SK-N-SH (cell line): ENCODE measurements at regions not wholly inside any gene's neighbourhood (a gene's known extent, or its start where the extent isn't known, plus 50 kb on each side); places are given as distances from the start of the nearest gene placed in this dataset.

Source experiments
- CTCF ChIA-PET: fragments of 300-600, 350-600 bp; formaldehyde crosslinking; extraction: SDS; loops from one replicate; lab custom pipeline; 2021; lab: Yijun Ruan, JAX
- POLR2A ChIA-PET: fragments of 350-600 bp; sonication (Branson Sonifier 250); formaldehyde crosslinking; extraction: SDS; loops from one replicate; lab custom pipeline; 2020; ENCODE audit warnings: antibody characterized with exemption, inconsistent platforms; lab: Yijun Ruan, JAX
- DNase-seq: peaks from one replicate; pipeline ENCODE4 v3.0.0; 2012
- H2AFZ ChIP-seq: fragments of 200-600 bp; sonication (generic); 2 replicates; pipeline ENCODE4 v1.8.1; 2016; ENCODE audit warnings: antibody characterized with exemption, mild to moderate bottlenecking, low read depth
- H3F3A ChIP-seq: fragments of 200-600 bp; sonication (generic); replicated peaks from 2 replicates; pipeline ENCODE3; 2016; ENCODE audit warnings: antibody characterized with exemption, mild to moderate bottlenecking; ENCODE audit not compliant: insufficient read depth
- H3K27ac ChIP-seq, 2 experiments: fragments of 200-500 bp in 1 of 2; fragments of 200-600 bp in 1 of 2; sonication (Bioruptor generic) in 1 of 2; sonication (generic), shearing (Covaris generic) in 1 of 2; 2 replicates each; pipeline versions ENCODE4 v1.5.1 to v1.6.1; 2014 to 2016; ENCODE audit warnings: low read depth in 2 of 2, inconsistent platforms in 1 of 2, low read length in 1 of 2, mild to moderate bottlenecking in 1 of 2, mixed read lengths in 1 of 2
- H3K27me3 ChIP-seq: fragments of 200-600 bp; sonication (generic), shearing (Covaris generic); 2 replicates; pipeline ENCODE4 v1.6.1; 2016; ENCODE audit warnings: mixed run types; ENCODE audit not compliant: insufficient read depth
- H3K36me3 ChIP-seq, 2 experiments: fragments of 200-500 bp in 1 of 2; fragments of 200-600 bp in 1 of 2; sonication (Bioruptor generic) in 1 of 2; sonication (generic) in 1 of 2; replicated peaks in 1 of 2; 2 replicates each; pipeline versions ENCODE3 to v1.5.1; 2014 to 2016; ENCODE audit warnings: low read length in 1 of 2, mild to moderate bottlenecking in 1 of 2; ENCODE audit not compliant: insufficient read depth in 2 of 2, control insufficient read depth in 1 of 2
- H3K4me1 ChIP-seq, 2 experiments: fragments of 200-500 bp in 1 of 2; fragments of 200-600 bp in 1 of 2; sonication (Bioruptor generic) in 1 of 2; sonication (generic), shearing (Covaris generic) in 1 of 2; 2 replicates each; pipeline versions ENCODE4 v1.5.1 to v1.6.1; 2014 to 2016; ENCODE audit warnings: low read depth in 1 of 2, low read length in 1 of 2, mixed run types in 1 of 2; ENCODE audit not compliant: insufficient read depth in 2 of 2, control insufficient read depth in 1 of 2
- H3K4me2 ChIP-seq: fragments of 200-600 bp; sonication (generic), shearing (Covaris generic); 2 replicates; pipeline ENCODE4 v1.6.1; 2017; ENCODE audit warnings: mixed run types
- H3K4me3 ChIP-seq, 2 experiments: fragments of 200-500 bp in 1 of 2; fragments of 200-600 bp in 1 of 2; sonication (Bioruptor generic) in 1 of 2; sonication (generic), shearing (Covaris generic) in 1 of 2; 2 replicates each; pipeline versions ENCODE4 v1.5.1 to v1.8.1; 2014 to 2016; ENCODE audit warnings: low read depth in 2 of 2, inconsistent platforms in 1 of 2, low read length in 1 of 2, mild to moderate bottlenecking in 1 of 2, mixed read lengths in 1 of 2, moderate library complexity in 1 of 2
- H3K79me2 ChIP-seq: fragments of 200-600 bp; sonication (generic); 2 replicates; pipeline ENCODE4 v1.8.1; 2017; ENCODE audit warnings: mild to moderate bottlenecking; ENCODE audit not compliant: insufficient read depth
- H3K9ac ChIP-seq: fragments of 200-600 bp; sonication (generic); 2 replicates; pipeline ENCODE4 v1.6.1; 2017; ENCODE audit warnings: mixed run types
- H3K9me2 ChIP-seq: fragments of 200-600 bp; sonication (generic); 2 replicates; pipeline ENCODE4 v1.6.1; 2017; ENCODE audit warnings: mixed run types
- H3K9me3 ChIP-seq: fragments of 200-600 bp; sonication (generic); 2 replicates; pipeline ENCODE4 v1.6.1; 2017; ENCODE audit warnings: mixed run types, mild to moderate bottlenecking, moderate library complexity
- H4K20me1 ChIP-seq: fragments of 200-600 bp; sonication (generic); 2 replicates; pipeline ENCODE4 v1.6.1; 2017; ENCODE audit warnings: mild to moderate bottlenecking, mixed run types; ENCODE audit not compliant: insufficient read depth
- CTCF ChIP-seq: fragments of 200-600 bp; sonication (generic); IDR thresholded peaks from 2 replicates; pipeline ENCODE4 v1.6.1; 2017; ENCODE audit warnings: antibody characterized with exemption, mild to moderate bottlenecking, moderate library complexity
- ELF1 ChIP-seq: IDR thresholded peaks from 2 replicates; pipeline ENCODE4 v1.4.0; 2012
- EZH2phosphoT487 ChIP-seq: fragments of 200-600 bp; sonication (generic); IDR thresholded peaks from 2 replicates; pipeline ENCODE4 v1.6.1; 2017; ENCODE audit warnings: low read depth, mixed run types, mild to moderate bottlenecking, antibody characterized with exemption, moderate library complexity, borderline replicate concordance
- FOXJ3 ChIP-seq: sonication (generic); formaldehyde crosslinking; IDR thresholded peaks from 2 replicates; pipeline ENCODE4 v1.5.1; 2020; ENCODE audit warnings: mild to moderate bottlenecking, missing genetic modification reagents
- FOXM1 ChIP-seq: IDR thresholded peaks from 2 replicates; pipeline ENCODE4 v1.4.0; 2012; ENCODE audit warnings: low read depth, mild to moderate bottlenecking
- GATA2 ChIP-seq: sonication (generic); formaldehyde crosslinking; IDR thresholded peaks from 2 replicates; pipeline ENCODE4 v1.5.0; 2020; ENCODE audit warnings: mild to moderate bottlenecking, missing genetic modification reagents
- IRF3 ChIP-seq: fragments of 150-350 bp; IDR thresholded peaks from 2 replicates; pipeline ENCODE4 v1.6.1; 2016; ENCODE audit warnings: mild to moderate bottlenecking, low read depth, low read length
- JUND ChIP-seq: IDR thresholded peaks from 2 replicates; pipeline ENCODE4 v1.4.0; 2012
- MEF2A ChIP-seq: IDR thresholded peaks from 2 replicates; pipeline ENCODE4 v1.4.0; 2012; ENCODE audit warnings: low read depth, borderline replicate concordance
- MXI1 ChIP-seq: IDR thresholded peaks from 2 replicates; pipeline ENCODE4 v1.6.1; 2012; ENCODE audit warnings: mild to moderate bottlenecking, low read depth, low read length, improper control_type of control experiment
- NFIC ChIP-seq: IDR thresholded peaks from 2 replicates; pipeline ENCODE4 v1.4.0; 2012; ENCODE audit warnings: borderline replicate concordance
- NRF1 ChIP-seq: IDR thresholded peaks from 2 replicates; pipeline ENCODE4 v1.6.1; 2012; ENCODE audit warnings: low read depth, mild to moderate bottlenecking, low read length
- POLR2AphosphoS5 ChIP-seq: IDR thresholded peaks from 2 replicates; pipeline ENCODE4 v1.6.1; 2012; ENCODE audit warnings: low read depth, low read length
- RCOR1 ChIP-seq: fragments of 150-350 bp; IDR thresholded peaks from 2 replicates; pipeline ENCODE4 v1.6.1; 2017; ENCODE audit warnings: antibody characterized with exemption, low read length
- SIN3A ChIP-seq: IDR thresholded peaks from 2 replicates; pipeline ENCODE4 v1.6.1; 2012; ENCODE audit warnings: low read depth, mild to moderate bottlenecking, low read length, moderate library complexity, borderline replicate concordance
- SMC3 ChIP-seq: IDR thresholded peaks from 2 replicates; pipeline ENCODE4 v1.6.1; 2012; ENCODE audit warnings: low read depth, low read length, improper control_type of control experiment
- TEAD4 ChIP-seq: IDR thresholded peaks from 2 replicates; pipeline ENCODE4 v1.4.0; 2012; ENCODE audit warnings: mild to moderate bottlenecking, borderline replicate concordance; ENCODE audit not compliant: insufficient read depth
- USF2 ChIP-seq: fragments of 150-350 bp; IDR thresholded peaks from 2 replicates; pipeline ENCODE4 v1.6.1; 2017; ENCODE audit warnings: antibody characterized with exemption, low read length, low read depth, borderline replicate concordance
- ZBTB33 ChIP-seq: IDR thresholded peaks from 2 replicates; pipeline ENCODE4 v1.4.0; 2012; ENCODE audit warnings: low read depth, borderline replicate concordance
- WGBS: methylation state at CpG from one replicate; pipeline ENCODE4 v1.1.6; 2017; ENCODE audit warnings: low lambda C conversion rate; 5-methylcytosine and 5-hydroxymethylcytosine counted together

- Histone ChIP-seq H4K20me1 (no peaks in the 10 kb centered on the region), H3K4me3 (no peak overlapping the region), H3K79me2 (no peaks in the 10 kb centered on the region), H3K27me3 (no peaks in the 10 kb centered on the region), H3K36me3 (no peaks in the 10 kb centered on the region), H3K9me3 (no peaks in the 10 kb centered on the region), H3K4me1 (no peaks in the 10 kb centered on the region), H2AFZ (no peak overlapping the region), H3F3A (no peaks in the 10 kb centered on the region), H3K9me2 (no peaks in the 10 kb centered on the region), H3K9ac (no peak overlapping the region), H3K4me2 (no peak overlapping the region), H3K27ac (no peak overlapping the region)
- ChIA-PET CTCF (no interaction called here), POLR2A (no interaction called here)
- no peak for DNase-seq
- WGBS = 13% methylated on average over 2 of the region's 2 CpGs
- TF ChIP-seq NFIC (no peak), ELF1 (no peak), USF2 (no peak), GATA2 (no peak), JUND (no peak), TEAD4 (no peak), SMC3 (no peak), IRF3 (no peak), FOXM1 (no peak), POLR2AphosphoS5 (no peak), CTCF (no peak), MXI1 (no peak), RCOR1 (no peak), FOXJ3 (CRISPR knock-in tag) (no peak), MEF2A (no peak), EZH2phosphoT487 (no peak), NRF1 (no peak), ZBTB33 (no peak), SIN3A (no peak)
Observed at GRCh38 chrX:124507246-124507645, 160.9 kb downstream of the SH2D1A start.
